GM19455 (cell line): ENCODE measurements at regions not wholly inside any gene's neighbourhood (a gene's known extent, or its start where the extent isn't known, plus 50 kb on each side); places are given as distances from the start of the nearest gene placed in this dataset.
"Not testable (repeated sequence)": the region's sequence is repeated elsewhere in the genome, so short reads cannot be mapped to it uniquely, and the experiment has no call there.

Experiments
- ATAC-seq: cut with Tn5 transposase; IDR thresholded peaks from one replicate; pipeline ENCODE4 v1.9.1; 2021; ENCODE audit not compliant: unreplicated experiment

GRCh38 chr14:53619691-53620231, 336.9 kb downstream of the BMP4 start:
- no peak for ATAC-seq

DNA sequence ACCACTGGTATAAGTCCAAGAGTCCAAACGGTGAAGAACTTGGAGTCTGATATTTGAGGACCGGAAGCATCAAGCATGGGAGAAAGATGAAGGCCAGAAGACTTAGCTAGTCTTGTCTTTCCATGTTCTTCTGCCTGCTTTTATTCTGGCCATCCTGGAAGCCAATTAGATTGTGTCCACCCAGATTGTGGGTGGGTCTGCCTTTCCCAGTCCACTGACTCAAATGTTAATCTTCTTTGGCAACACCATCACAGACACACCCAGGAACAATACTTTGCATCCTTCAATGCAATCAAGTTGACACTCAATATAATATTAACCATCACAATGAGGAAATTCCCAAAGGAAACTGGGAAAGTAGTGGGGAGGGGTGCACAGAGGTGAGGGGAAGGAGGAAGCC, 340.1 kb downstream of the BMP4 start:
- ATAC-seq = not testable (repeated sequence)

GRCh38 chr14:53615252-53615651, 341.4 kb downstream of the BMP4 start:
- no peak for ATAC-seq

DNA sequence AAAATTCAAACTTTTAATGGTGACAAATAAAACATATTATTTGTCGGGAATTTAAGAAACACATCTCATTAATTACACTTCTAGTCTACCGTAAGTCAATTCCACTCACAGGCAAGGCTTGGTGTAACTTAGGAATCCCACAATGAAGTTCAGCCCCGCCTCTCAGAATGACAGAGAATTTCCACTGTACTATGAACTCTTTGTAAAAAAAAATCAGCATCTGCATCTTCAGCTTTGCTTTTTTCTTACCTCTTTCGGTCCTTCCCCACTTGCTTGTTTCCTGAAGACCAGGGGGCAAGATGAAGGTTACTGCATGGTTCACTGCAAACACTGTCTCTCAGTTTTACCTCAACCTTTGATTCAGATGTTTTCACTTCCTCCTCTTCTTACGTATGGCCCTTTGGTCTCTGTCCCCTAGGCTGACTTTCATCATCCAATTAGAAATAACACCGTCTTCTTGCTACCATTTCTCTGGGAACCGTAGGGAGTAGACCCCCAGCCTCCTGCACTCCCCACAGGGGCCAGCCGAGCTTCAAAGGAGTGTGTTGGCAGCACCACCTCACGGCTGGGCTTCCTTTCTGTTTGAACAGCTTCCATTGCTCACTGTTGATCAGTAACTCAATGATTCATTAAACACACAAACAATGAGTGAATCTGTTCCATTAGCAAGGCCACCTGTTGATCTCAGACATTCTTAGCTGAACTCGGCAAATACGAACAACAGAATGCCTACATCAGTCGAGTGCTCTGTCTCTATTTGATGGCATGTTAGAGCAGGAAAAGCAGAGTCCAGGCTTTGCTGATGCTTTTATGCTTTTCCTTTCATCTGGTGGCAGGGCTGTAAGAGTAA, 343.0 kb downstream of the BMP4 start:
- peak; percentile 98 for ATAC-seq

DNA sequence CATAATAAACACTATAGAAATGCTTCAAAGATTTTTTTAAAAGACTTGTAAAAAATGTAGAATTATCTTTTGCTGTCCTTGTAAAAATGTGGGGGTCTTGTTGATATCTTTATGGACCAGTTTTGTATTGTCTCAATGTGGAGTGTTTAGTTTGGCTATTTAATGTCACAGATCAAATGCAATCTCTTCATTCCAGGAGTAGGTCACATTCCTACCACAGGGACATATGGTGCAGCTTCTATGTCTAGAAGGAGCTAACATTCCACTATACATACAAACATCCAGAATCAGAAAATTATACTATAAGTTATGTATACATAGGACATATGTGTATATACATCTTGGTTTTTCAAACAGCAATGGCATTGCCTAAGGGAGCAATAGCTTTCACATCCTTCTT, 345.7 kb downstream of the BMP4 start:
- ATAC-seq = no peak

GRCh38 chr14:53609009-53609408, 347.6 kb downstream of the BMP4 start:
- ATAC-seq = no peak

- no peak for ATAC-seq
Observed at GRCh38 chr14:53608369-53608768, 348.3 kb downstream of the BMP4 start.

DNA sequence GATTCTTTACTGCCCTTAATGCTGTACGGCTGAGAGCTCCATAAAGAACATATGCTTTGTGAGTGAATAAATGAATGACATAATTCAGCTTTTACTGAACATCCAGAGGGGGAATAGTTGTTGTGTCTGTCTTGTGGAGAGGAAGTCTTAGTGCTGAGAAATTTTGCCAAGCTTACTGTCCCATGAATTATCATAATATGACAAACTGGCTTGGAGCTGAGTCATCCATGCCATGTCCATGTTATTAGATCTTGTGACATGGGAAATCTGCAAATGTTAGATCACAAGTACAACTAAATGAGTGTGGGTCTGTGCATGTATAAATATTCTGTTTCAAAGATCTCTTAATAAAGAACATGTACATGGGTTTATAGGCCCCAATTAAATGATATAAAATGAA, 350.4 kb downstream of the BMP4 start:
- ATAC-seq = no peak

- no peak for ATAC-seq
Observed at GRCh38 chr14:53605562-53605961, 351.1 kb downstream of the BMP4 start.

- no peak for ATAC-seq
Observed at GRCh38 chr14:53603994-53604393, 352.6 kb downstream of the BMP4 start.

GRCh38 chr14:53601409-53601808, 355.2 kb downstream of the BMP4 start:
- no peak for ATAC-seq

DNA sequence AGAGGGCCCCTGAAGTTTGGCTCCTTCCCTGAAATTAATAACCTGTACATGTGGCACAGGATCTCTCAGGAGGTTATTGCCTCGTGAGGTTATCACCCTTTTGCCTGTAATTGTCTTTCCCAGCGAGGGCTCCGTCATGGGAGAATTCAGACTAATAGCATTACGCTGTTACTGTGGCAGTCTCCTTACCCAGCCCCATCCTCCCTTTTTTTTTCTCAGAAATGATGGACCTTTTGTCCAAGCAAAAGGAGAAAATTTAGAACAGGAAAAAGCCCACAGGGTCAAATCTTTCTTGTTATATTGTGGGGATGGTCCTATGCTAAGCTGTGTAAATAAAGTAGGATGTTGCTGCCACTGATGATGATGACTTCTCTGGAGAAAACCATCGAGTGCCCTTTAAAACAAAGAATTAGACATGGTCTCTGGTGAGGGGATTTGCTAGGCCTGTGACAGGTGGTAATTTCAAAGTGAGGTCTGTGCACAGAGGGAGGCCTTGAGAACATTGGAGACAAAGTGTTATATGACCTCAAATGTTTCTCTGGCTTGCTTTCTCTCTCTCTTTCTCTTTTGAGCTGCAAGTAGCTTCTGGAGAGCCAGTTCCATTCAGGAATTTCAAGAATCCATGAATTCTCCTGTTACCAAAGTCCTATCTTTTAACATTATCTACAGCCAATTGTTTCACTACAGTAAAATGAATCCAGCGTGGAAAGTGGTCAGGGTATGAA, 357.2 kb downstream of the BMP4 start:
- no peak for ATAC-seq

DNA sequence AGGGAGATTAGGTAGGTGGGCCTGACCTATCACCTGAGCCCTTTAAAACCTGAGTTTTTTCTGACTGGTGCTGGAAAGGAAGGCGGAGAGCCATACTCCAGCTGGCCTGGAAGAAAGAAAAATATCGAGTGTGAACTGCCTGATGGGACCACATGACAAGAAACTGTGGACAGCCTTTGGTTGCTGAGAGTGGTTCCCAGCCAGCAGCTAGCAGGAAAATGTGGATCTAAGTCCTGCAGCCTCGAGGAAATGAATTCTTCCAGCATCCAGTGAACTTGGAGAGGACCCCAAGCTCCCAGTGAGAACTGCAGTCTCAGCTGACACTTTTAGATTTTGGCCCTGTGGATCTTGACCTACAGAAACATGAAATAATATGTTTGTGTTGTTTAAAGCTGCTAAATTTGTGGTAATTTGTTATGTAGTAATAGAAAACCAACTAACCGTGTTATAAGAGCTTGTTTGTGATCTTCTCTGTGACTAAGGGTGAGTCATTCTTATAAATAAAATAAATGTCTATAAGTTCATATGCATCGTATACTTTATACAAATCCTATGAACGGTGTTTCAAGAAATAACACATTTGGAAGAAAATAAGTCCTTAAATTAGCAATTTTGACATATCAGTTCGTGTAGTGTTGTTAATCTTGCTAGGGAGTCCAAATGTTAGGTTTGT, 359.6 kb downstream of the BMP4 start:
- no peak for ATAC-seq

GRCh38 chr14:53591816-53592215, 364.8 kb downstream of the BMP4 start:
- no peak for ATAC-seq

DNA sequence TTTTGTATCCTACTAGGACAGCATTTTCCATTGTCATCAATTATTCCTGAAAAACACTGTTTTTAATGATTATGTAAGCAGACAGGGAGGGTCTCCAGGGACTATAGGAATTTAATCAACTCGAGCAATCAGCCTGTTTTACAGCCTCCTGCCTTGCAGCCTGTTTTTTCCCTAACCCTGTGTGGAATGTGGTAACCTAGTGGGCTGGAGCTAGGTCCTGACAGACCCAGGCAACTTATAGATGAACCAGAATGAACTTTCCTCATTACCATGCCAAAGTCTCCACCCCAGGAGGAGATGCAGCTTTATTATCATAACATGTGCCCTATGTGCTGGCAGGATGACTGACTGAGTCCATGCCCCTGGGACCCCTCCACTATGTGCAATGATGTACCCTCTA, 375.1 kb downstream of the BMP4 start:
- ATAC-seq = no peak

GRCh38 chr14:53571641-53572328, 384.8 kb downstream of the BMP4 start:
- no peak for ATAC-seq

DNA sequence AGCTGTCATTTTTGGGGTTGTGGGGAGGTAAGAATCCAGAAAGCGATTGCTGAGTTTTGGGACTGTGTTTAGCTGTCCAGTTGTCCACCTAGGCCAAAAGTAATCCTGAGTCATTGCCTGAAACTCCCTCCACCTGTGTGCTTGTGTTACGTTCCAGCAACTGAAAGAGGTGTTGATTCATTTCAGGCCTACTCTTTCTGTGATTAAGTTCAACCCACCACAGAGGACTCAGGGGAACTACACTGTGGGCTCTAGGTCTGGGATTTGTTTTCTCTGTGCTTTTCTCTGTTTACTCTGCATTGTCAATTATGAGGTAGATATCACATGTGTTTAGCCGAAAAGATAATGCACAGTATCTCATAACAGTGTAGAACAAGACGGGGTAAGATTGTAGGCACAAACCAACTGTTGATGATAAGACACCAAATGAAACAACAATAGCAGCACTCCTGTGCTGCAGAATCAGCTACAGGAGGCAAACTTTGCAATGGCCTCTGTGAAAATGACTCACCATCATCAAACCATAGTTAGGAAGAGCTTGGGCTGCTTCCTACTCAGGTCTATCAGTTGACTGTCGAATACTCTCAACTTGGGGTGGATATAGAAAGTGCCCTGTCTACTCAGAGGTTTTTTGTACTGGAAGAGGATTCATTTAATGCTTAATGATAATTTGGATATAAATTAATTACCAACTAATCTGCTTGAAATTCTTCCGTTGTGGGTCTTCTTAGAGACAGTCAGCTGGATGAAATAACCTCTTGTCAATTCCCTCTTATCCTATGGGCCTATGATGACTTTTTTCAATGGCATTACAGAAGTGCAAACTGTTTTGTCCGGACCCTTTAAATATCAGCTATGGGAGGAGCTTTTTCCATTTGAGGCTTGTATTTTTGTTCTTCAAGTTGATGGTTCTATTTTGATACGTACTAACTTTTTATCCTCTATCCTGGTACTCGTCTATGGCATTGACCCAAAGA, 385.9 kb downstream of the BMP4 start:
- peak; percentile 98 for ATAC-seq

GRCh38 chr14:53569446-53569845, 387.2 kb downstream of the BMP4 start:
- ATAC-seq = no peak

DNA sequence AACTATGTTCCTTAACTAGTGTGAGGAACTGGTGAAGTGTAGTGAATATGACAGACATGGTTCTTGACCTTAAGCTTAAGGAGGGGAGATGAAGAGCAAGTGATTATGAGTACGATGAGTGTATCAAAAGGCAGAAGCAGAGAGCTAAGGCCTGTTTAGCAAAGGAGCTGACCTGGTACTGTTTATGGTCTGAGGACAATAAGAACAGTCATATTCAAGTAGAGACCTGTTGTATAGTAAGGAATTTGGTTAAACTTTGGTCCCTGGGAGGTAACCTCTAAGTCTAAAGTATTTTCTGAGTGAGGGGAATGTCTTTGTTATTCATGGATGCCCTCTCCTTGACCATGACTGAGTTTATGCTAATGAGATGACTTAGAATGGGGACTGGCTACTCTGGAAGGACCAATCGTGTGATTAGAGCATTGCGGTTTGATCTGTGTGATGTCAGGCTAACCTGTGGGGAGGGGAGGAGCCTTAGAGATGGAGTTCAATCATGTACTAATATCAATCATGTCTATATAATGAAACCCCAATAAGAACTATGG, 389.3 kb downstream of the BMP4 start:
- no peak for ATAC-seq

- ATAC-seq = no peak
Observed at GRCh38 chr14:53564870-53565269, 391.8 kb downstream of the BMP4 start.
